HUES64 (cell line): ENCODE measurements at regions not wholly inside any gene's neighbourhood (a gene's known extent, or its start where the extent isn't known, plus 50 kb on each side); places are given as distances from the start of the nearest gene placed in this dataset.

Experiments
- H3K27ac ChIP-seq: 2 replicates; pipeline ENCODE4 v1.7.0; 2013; ENCODE audit warnings: low read depth, low read length, inconsistent platforms
- H3K27me3 ChIP-seq: 2 replicates; pipeline ENCODE4 v1.6.1; 2013; ENCODE audit warnings: mild to moderate bottlenecking, low read length; ENCODE audit not compliant: insufficient read depth
- H3K36me3 ChIP-seq: 2 replicates; pipeline ENCODE4 v1.6.1; 2013; ENCODE audit warnings: mild to moderate bottlenecking, low read length; ENCODE audit not compliant: insufficient read depth
- H3K4me1 ChIP-seq: 2 replicates; pipeline ENCODE4 v1.6.1; 2013; ENCODE audit warnings: mild to moderate bottlenecking, low read length, moderate library complexity; ENCODE audit not compliant: insufficient read depth
- H3K4me3 ChIP-seq: 2 replicates; pipeline ENCODE4 v1.5.1; 2013; ENCODE audit warnings: mild to moderate bottlenecking, low read length, moderate library complexity
- H3K9ac ChIP-seq: 2 replicates; pipeline ENCODE4 v1.6.1; 2013; ENCODE audit warnings: mild to moderate bottlenecking, low read depth, low read length
- H3K9me3 ChIP-seq: 2 replicates; pipeline ENCODE4 v1.6.1; 2013; ENCODE audit warnings: low read depth, low read length; ENCODE audit not compliant: insufficient read depth
- WGBS: fragments of 150-250, 120-280 bp; methylation state at CpG from one replicate; pipeline ENCODE4 v1.1.7; 2013; ENCODE audit warnings: missing lambda C conversion rate; 5-methylcytosine and 5-hydroxymethylcytosine counted together

GRCh38 chr10:6356280-6356793 lies 153.6 kb downstream of the PFKFB3 start:
- H3K9ac ChIP-seq = no peak overlapping the region
- H3K36me3 ChIP-seq = no peaks in the 10 kb centered on the region
- no peak overlapping the region for H3K27ac ChIP-seq
- no peaks in the 10 kb centered on the region; the same call in 1 of the 2 replicates for H3K4me1 ChIP-seq
- no peaks in the 10 kb centered on the region for H3K27me3 ChIP-seq
- no peak overlapping the region for H3K4me3 ChIP-seq
- WGBS = no CpG with 5 or more reads among the region's 1 CpG
- H3K9me3 ChIP-seq = peaks cover 12% of the 10 kb centered on the region

GRCh38 chr10:6361869-6362268 lies 159.1 kb downstream of the PFKFB3 start:
- Histone ChIP-seq H3K27ac (no peak overlapping the region), H3K4me1 (peaks cover 23% of the 10 kb centered on the region), H3K9ac (no peak overlapping the region), H3K36me3 (no peaks in the 10 kb centered on the region), H3K4me3 (no peak overlapping the region), H3K9me3 (peaks cover 9% of the 10 kb centered on the region; the same call in 1 of the 2 replicates), H3K27me3 (no peaks in the 10 kb centered on the region)
- WGBS = 89% methylated on average over 3 of the region's 3 CpGs

GRCh38 chr10:6362879-6363278 lies 160.1 kb downstream of the PFKFB3 start:
- no peak overlapping the region for H3K27ac ChIP-seq
- no peak overlapping the region for H3K9ac ChIP-seq
- H3K27me3 ChIP-seq = no peaks in the 10 kb centered on the region

GRCh38 chr10:6363511-6363910 lies 160.8 kb downstream of the PFKFB3 start:
- Histone ChIP-seq H3K9ac (no peak overlapping the region), H3K27ac (no peak overlapping the region), H3K4me1 (peaks cover 29% of the 10 kb centered on the region), H3K27me3 (no peaks in the 10 kb centered on the region), H3K9me3 (peaks cover 5% of the 10 kb centered on the region; the same call in 1 of the 2 replicates), H3K36me3 (no peaks in the 10 kb centered on the region), H3K4me3 (no peak overlapping the region)
- WGBS = 66% methylated on average over 1 of the region's 1 CpG

More at GRCh38 chr10:6362879-6363278, 160.1 kb downstream of the PFKFB3 start:
- H3K4me3 ChIP-seq = no peak overlapping the region
- H3K9me3 ChIP-seq = peaks cover 9% of the 10 kb centered on the region; the same call in 1 of the 2 replicates
- H3K36me3 ChIP-seq = no peaks in the 10 kb centered on the region
- H3K4me1 ChIP-seq = peaks cover 29% of the 10 kb centered on the region

- WGBS = 90% methylated on average over 2 of the region's 2 CpGs
- Histone ChIP-seq H3K9me3 (peaks cover 5% of the 10 kb centered on the region; the same call in 1 of the 2 replicates), H3K27ac (no peak overlapping the region), H3K4me3 (no peak overlapping the region), H3K9ac (no peak overlapping the region), H3K4me1 (peaks cover 29% of the 10 kb centered on the region), H3K36me3 (no peaks in the 10 kb centered on the region), H3K27me3 (no peaks in the 10 kb centered on the region)
Observed at GRCh38 chr10:6364283-6364682, 161.6 kb downstream of the PFKFB3 start.

GRCh38 chr10:6364893-6365292 lies 162.2 kb downstream of the PFKFB3 start:
- H3K27me3 ChIP-seq = no peaks in the 10 kb centered on the region

DNA sequence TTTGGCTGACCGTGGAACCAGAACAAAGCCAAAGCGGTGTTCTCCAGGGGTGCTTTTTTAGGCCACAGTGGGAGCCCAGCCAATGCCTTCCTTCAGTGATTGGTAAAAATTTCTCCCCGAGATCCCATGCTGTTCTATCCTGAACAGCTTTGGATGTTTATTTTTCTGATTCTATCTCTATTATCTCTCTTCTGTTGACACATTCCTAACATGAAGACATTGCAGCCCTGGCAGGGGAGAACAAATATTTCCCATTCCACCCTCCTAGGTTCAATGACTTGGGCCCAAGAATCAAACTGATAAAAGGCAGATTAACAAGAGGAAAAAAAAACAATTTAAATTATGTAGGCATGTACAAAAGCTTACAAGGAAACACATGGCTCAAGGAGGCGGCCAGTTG lies 162.7 kb downstream of the PFKFB3 start:
- peaks cover 5% of the 10 kb centered on the region; the same call in 1 of the 2 replicates for H3K9me3 ChIP-seq
- H3K36me3 ChIP-seq = no peaks in the 10 kb centered on the region
- peaks cover 29% of the 10 kb centered on the region for H3K4me1 ChIP-seq
- H3K4me3 ChIP-seq = peak overlapping the region; percentile 4; the same call in 1 of the 2 replicates
- H3K27me3 ChIP-seq = no peaks in the 10 kb centered on the region
- H3K9ac ChIP-seq = peak overlapping the region; percentile 27; the same call in 1 of the 2 replicates
- 59% methylated on average over 4 of the region's 4 CpGs for WGBS
- H3K27ac ChIP-seq = peak overlapping the region; percentile 55

More at GRCh38 chr10:6364893-6365292, 162.2 kb downstream of the PFKFB3 start:
- Histone ChIP-seq H3K9me3 (peaks cover 5% of the 10 kb centered on the region; the same call in 1 of the 2 replicates), H3K36me3 (no peaks in the 10 kb centered on the region), H3K4me1 (peaks cover 29% of the 10 kb centered on the region), H3K4me3 (no peak overlapping the region), H3K9ac (no peak overlapping the region), H3K27ac (peak overlapping the region; percentile 55; the same call in 1 of the 2 replicates)
- WGBS = 80% methylated on average over 3 of the region's 3 CpGs
